Tibial artery (tissue), 4 donors: ENCODE measurements at regions not wholly inside any gene's neighbourhood (a gene's known extent, or its start where the extent isn't known, plus 50 kb on each side); places are given as distances from the start of the nearest gene placed in this dataset.

Experiments used
- DNase-seq, 2 donors: peaks; one replicate each; pipeline ENCODE4 v3.0.0-alpha.2; 2019
- H3K27ac ChIP-seq, 2 donors: fragments of 200-600 bp; sonication (generic) in 1 of 2; 1 replicate in 1 of 2; 2 replicates in 1 of 2; pipeline ENCODE4 v1.5.1; 2018 to 2019; ENCODE audit warnings: mild to moderate bottlenecking in 1 of 2
- H3K27me3 ChIP-seq, 2 donors: fragments of 200-600 bp; sonication (generic) in 1 of 2; one replicate each; pipeline versions ENCODE4 v1.5.1 to v1.6.0; 2016 to 2019
- H3K36me3 ChIP-seq, 3 donors: fragments of 200-600 bp; sonication (generic) in 2 of 3; one replicate each; pipeline ENCODE4 v1.5.1; 2016 to 2019; ENCODE audit warnings: mild to moderate bottlenecking in 2 of 3
- H3K4me1 ChIP-seq, 4 donors: fragments of 200-600 bp; sonication (generic) in 2 of 4; 1 replicate in 3 of 4; 2 replicates in 1 of 4; pipeline ENCODE4 v1.5.1; 2016 to 2019
- H3K4me3 ChIP-seq, 2 donors: fragments of 200-600 bp; sonication (generic) in 1 of 2; 1 replicate in 1 of 2; 2 replicates in 1 of 2; pipeline ENCODE4 v1.5.1; 2018 to 2019; ENCODE audit warnings: mild to moderate bottlenecking in 2 of 2
- H3K9me3 ChIP-seq, 3 donors: fragments of 200-600 bp; sonication (generic) in 1 of 3; one replicate each; pipeline ENCODE4 v1.5.1; 2016 to 2019
- CTCF ChIP-seq, 2 experiments: fragments of 200-600 bp in 1 of 2; fragments of 450-650 bp in 1 of 2; IDR thresholded peaks; one replicate each; pipeline ENCODE4 v1.5.1; 2017 to 2019; ENCODE audit warnings: antibody characterized with exemption in 2 of 2, mild to moderate bottlenecking in 1 of 2, moderate library complexity in 1 of 2
- intact Hi-C: fragments of 100-400 bp; cut with DNase I; formaldehyde crosslinking; loops from one replicate; pipeline ENCODE4 v1.15.0; 2023; ENCODE audit warnings: low total_unique reads

- no peak overlapping the region for H3K4me3 ChIP-seq
- no peaks in the 10 kb centered on the region for H3K9me3 ChIP-seq
- no peaks in the 10 kb centered on the region for H3K36me3 ChIP-seq
- no peak for DNase-seq
- H3K27ac ChIP-seq: no peak overlapping the region
- intact Hi-C loops: no loop called here
- H3K27me3 ChIP-seq: no peaks in the 10 kb centered on the region
- H3K4me1 ChIP-seq: no peaks in the 10 kb centered on the region
- TF ChIP-seq CTCF (IDR thresholded peaks at IDR 0.05): no peak
Observed at GRCh38 chr9:107216329-107216728, 66.8 kb upstream of the RAD23B start.

- no peak overlapping the region for H3K27ac ChIP-seq
- no peaks in the 10 kb centered on the region for H3K36me3 ChIP-seq
- no peaks in the 10 kb centered on the region for H3K27me3 ChIP-seq
- H3K4me1 ChIP-seq: no peaks in the 10 kb centered on the region
- TF ChIP-seq CTCF (IDR thresholded peaks at IDR 0.05): no peak
- DNase-seq: no peak
- no peak overlapping the region for H3K4me3 ChIP-seq
- intact Hi-C loops: no loop called here
- H3K9me3 ChIP-seq: no peaks in the 10 kb centered on the region
Observed at GRCh38 chr9:107218829-107219485, 64.1 kb upstream of the RAD23B start.

- no peaks in the 10 kb centered on the region for H3K9me3 ChIP-seq
- TF ChIP-seq CTCF (IDR thresholded peaks at IDR 0.05): no peak
- intact Hi-C loops: no loop called here
- no peaks in the 10 kb centered on the region for H3K36me3 ChIP-seq
- H3K4me3 ChIP-seq: no peak overlapping the region
- no peak overlapping the region for H3K27ac ChIP-seq
- DNase-seq: no peak
- no peaks in the 10 kb centered on the region for H3K4me1 ChIP-seq
- H3K27me3 ChIP-seq: no peaks in the 10 kb centered on the region
Observed at GRCh38 chr9:107219486-107220077, 63.5 kb upstream of the RAD23B start.

GRCh38 chr9:107221321-107221720, 61.8 kb upstream of the RAD23B start:
- no peaks in the 10 kb centered on the region for H3K27me3 ChIP-seq
- no peak for DNase-seq
- TF ChIP-seq CTCF (IDR thresholded peaks at IDR 0.05): no peak
- no peak overlapping the region for H3K4me3 ChIP-seq
- no peaks in the 10 kb centered on the region for H3K4me1 ChIP-seq
- intact Hi-C loops: no loop called here
- H3K9me3 ChIP-seq: no peaks in the 10 kb centered on the region
- no peak overlapping the region for H3K27ac ChIP-seq
- no peaks in the 10 kb centered on the region for H3K36me3 ChIP-seq

GRCh38 chr9:107222020-107222522, 61.0 kb upstream of the RAD23B start:
- no peak overlapping the region for H3K4me3 ChIP-seq
- H3K9me3 ChIP-seq: no peaks in the 10 kb centered on the region
- no peaks in the 10 kb centered on the region for H3K36me3 ChIP-seq
- intact Hi-C loops: no loop called here
- H3K27me3 ChIP-seq: no peaks in the 10 kb centered on the region
- no peak for TF ChIP-seq CTCF (IDR thresholded peaks at IDR 0.05)
- no peaks in the 10 kb centered on the region for H3K4me1 ChIP-seq
- no peak for DNase-seq
- H3K27ac ChIP-seq: no peak overlapping the region
